ENCODE measurements at regions not wholly inside any gene's neighbourhood (a gene's known extent, or its start where the extent isn't known, plus 50 kb on each side); places are given as distances from the start of the nearest gene placed in this dataset.

DNA sequence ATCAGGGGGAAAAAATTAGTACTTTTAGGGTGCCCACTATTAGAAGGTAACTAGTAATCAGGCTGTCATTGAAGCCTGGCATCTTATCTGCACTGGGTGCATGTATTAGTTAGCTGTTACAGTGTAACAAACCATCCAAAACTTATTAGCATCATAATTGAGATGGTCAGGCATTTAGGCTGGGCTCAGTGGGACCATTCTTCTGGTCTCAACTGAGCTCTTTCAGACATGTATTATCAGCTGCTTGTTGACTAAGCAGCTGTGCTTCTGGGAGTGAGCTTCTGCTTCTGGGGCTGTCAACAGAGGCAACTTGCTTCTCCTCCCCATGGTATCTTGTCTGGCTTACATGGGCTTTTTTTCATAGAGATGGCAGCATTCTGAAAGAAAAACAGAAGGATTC is 154.0 kb upstream of the ZNF92 start:
- H4K20me1 ChIP-seq (replicated peaks in 1 of 2; ENCODE audit: control insufficient read depth in 1 of 2, insufficient read depth in 2 of 2, low read length in 2 of 2), result no peaks in the 10 kb centered on the region
- FAIRE-seq (no peak), DNase-seq (ENCODE audit: low read depth in 1 of 2, low spot score in 2 of 2) (no peak)
- H3K4ac ChIP-seq (replicated peaks; ENCODE audit: insufficient read length, low read depth, low read length), result no peak overlapping the region
- H3K23me2 ChIP-seq (ENCODE audit: low read depth, low read length), result no peaks in the 10 kb centered on the region
- no peak overlapping the region for H2BK15ac ChIP-seq (ENCODE audit: low read length)
- no peak overlapping the region for H2BK20ac ChIP-seq (ENCODE audit: low read length)
- no peaks in the 10 kb centered on the region for H3K36me3 ChIP-seq (ENCODE audit: control insufficient read depth in 2 of 4, insufficient read depth in 4 of 4, low read length in 3 of 4)
- no peaks in the 10 kb centered on the region for H3K79me2 ChIP-seq (ENCODE audit: control insufficient read depth in 1 of 2, insufficient read depth in 2 of 2, low read length in 2 of 2)
- no peak overlapping the region for H4K8ac ChIP-seq (ENCODE audit: extremely low read depth, insufficient read depth, low read length)
- H4K5ac ChIP-seq (ENCODE audit: insufficient read length, low read depth, low read length), result no peak overlapping the region
- H2AK5ac ChIP-seq (ENCODE audit: low read depth, low read length), result no peak overlapping the region
- no peak overlapping the region for H2AFZ ChIP-seq (ENCODE audit: low read length)
- H3K4me1 ChIP-seq (replicated peaks in 1 of 4; ENCODE audit: control insufficient read depth in 3 of 4, insufficient read depth in 4 of 4, low read length in 3 of 4), result no peaks in the 10 kb centered on the region
- no peak overlapping the region for H3K4me3 ChIP-seq (ENCODE audit: extremely low read depth in 1 of 4, insufficient read depth in 2 of 4, low read depth in 3 of 4, low read length in 4 of 4)
- no peaks in the 10 kb centered on the region for H3K9me3 ChIP-seq (ENCODE audit: insufficient read depth in 2 of 2, low read depth in 1 of 2, low read length in 1 of 2)
- H3K18ac ChIP-seq (ENCODE audit: extremely low read depth, low read length), result no peak overlapping the region
- no peak overlapping the region for H2BK120ac ChIP-seq (replicated peaks; ENCODE audit: low read depth, low read length)
- no peak overlapping the region for H4K91ac ChIP-seq (replicated peaks; ENCODE audit: insufficient read length, low read length)
- H3K9ac ChIP-seq (replicated peaks in 1 of 4; ENCODE audit: extremely low read depth in 1 of 4, low read depth in 3 of 4, low read length in 3 of 4), result no peak overlapping the region
- POLR2A ChIA-PET (ENCODE audit: partially characterized antibody), result no interaction called here
- no peak overlapping the region for H2BK12ac ChIP-seq (ENCODE audit: low read depth, low read length)
- H3K27me3 ChIP-seq (replicated peaks in 1 of 4; ENCODE audit: control insufficient read depth in 3 of 4, extremely low read depth in 1 of 4, insufficient read depth in 3 of 4, low read length in 3 of 4), result no peaks in the 10 kb centered on the region
- no peak overlapping the region for H3K56ac ChIP-seq (replicated peaks; ENCODE audit: insufficient read length, low read depth, low read length)
- no peak overlapping the region for H3K27ac ChIP-seq (ENCODE audit: low read depth, low read length)
- H3K23ac ChIP-seq (ENCODE audit: insufficient read length), result no peak overlapping the region
- no peaks in the 10 kb centered on the region for H3K79me1 ChIP-seq (ENCODE audit: low read depth, low read length)
- H3K14ac ChIP-seq (ENCODE audit: insufficient read length), result no peak overlapping the region
- CTCF ChIA-PET (ENCODE audit: partially characterized antibody), result interaction anchor here (0.6 to 2.6 kb wide), 3 partner anchors 87 to 124 kb away, joined by 3 to 12 read pairs (median 4); no protein-coding TSS in a partner anchor
- no peak overlapping the region for H3K4me2 ChIP-seq (ENCODE audit: insufficient read depth in 1 of 2, low read depth in 2 of 2, low read length in 2 of 2)
- H2BK5ac ChIP-seq (ENCODE audit: low read depth, low read length), result no peak overlapping the region
- TF ChIP-seq MAFK (IDR thresholded peaks at IDR 0.05; ENCODE audit: low read depth, low read length) (no peak), KDM1A (IDR thresholded peaks at IDR 0.05; ENCODE audit: borderline replicate concordance, low read length) (no peak), ZNF274 (IDR thresholded peaks at IDR 0.05; ENCODE audit: borderline replicate concordance, extremely low read depth, low read length) (no peak), EZH2 (IDR thresholded peaks at IDR 0.05; ENCODE audit: low read depth, low read length, severe bottlenecking) (no peak), EGR1 (IDR thresholded peaks at IDR 0.05; ENCODE audit: borderline replicate concordance, low read depth, low read length) (no peak), NANOG (IDR thresholded peaks at IDR 0.05; ENCODE audit: insufficient read depth, low read depth, low read length, poor library complexity, severe bottlenecking) (no peak), SIN3A (conservative IDR thresholded peaks at IDR 0.05 in 1 of 2, IDR thresholded peaks at IDR 0.05 in 1 of 2; ENCODE audit: low read depth in 1 of 2, low read length in 2 of 2) (no peak), TCF12 (IDR thresholded peaks at IDR 0.05; ENCODE audit: low read depth, low read length) (no peak)
- TF ChIP-seq, protein P1, sequence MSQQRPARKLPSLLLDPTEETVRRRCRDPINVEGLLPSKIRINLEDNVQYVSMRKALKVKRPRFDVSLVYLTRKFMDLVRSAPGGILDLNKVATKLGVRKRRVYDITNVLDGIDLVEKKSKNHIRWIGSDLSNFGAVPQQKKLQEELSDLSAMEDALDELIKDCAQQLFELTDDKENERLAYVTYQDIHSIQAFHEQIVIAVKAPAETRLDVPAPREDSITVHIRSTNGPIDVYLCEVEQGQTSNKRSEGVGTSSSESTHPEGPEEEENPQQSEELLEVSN (IDR thresholded peaks at IDR 0.05), result no peak
